HEK293 (cell line): ENCODE measurements at regions not wholly inside any gene's neighbourhood (a gene's known extent, or its start where the extent isn't known, plus 50 kb on each side); places are given as distances from the start of the nearest gene placed in this dataset.

Experiments used
- CTCF ChIA-PET: fragments of 350-600 bp; formaldehyde crosslinking; extraction: SDS; loops from one replicate; lab custom pipeline; 2021; ENCODE audit warnings: antibody characterized with exemption; lab: Yijun Ruan, JAX
- POLR2A ChIA-PET: fragments of 300-600 bp; formaldehyde crosslinking; extraction: SDS; loops from one replicate; lab custom pipeline; 2020; ENCODE audit warnings: antibody characterized with exemption, inconsistent platforms; lab: Yijun Ruan, JAX
- H3K27ac ChIP-seq: fragments of 200-500 bp; sonication (Bioruptor generic); 2 replicates; pipeline ENCODE4 v1.5.1; 2014; ENCODE audit warnings: low read depth, low read length, control low read depth, inconsistent platforms; ENCODE audit errors: extremely low read depth
- H3K36me3 ChIP-seq, 2 experiments: fragments of 200-500 bp in 1 of 2; sonication (Bioruptor generic) in 1 of 2; 1 replicate in 1 of 2; 2 replicates in 1 of 2; pipeline ENCODE4 v1.5.1; 2014 to 2017; ENCODE audit warnings: inconsistent platforms in 2 of 2, low read length in 2 of 2; ENCODE audit not compliant: control insufficient read depth in 2 of 2, insufficient read depth in 1 of 2
- H3K4me1 ChIP-seq: fragments of 200-500 bp; sonication (Bioruptor generic); 2 replicates; pipeline ENCODE4 v1.5.1; 2014; ENCODE audit warnings: mild to moderate bottlenecking, low read length, inconsistent platforms; ENCODE audit not compliant: control insufficient read depth, insufficient read depth
- H3K4me3 ChIP-seq: 2 replicates; pipeline ENCODE4 v1.5.1; 2011; ENCODE audit warnings: low read depth, mild to moderate bottlenecking, control low read depth, low read length, moderate library complexity
- H3K9me3 ChIP-seq: fragments of 200-500 bp; sonication (Bioruptor generic); 2 replicates; pipeline ENCODE4 v1.5.1; 2014; ENCODE audit warnings: low read depth, low read length, inconsistent platforms; ENCODE audit not compliant: control insufficient read depth, insufficient read depth
- GLIS1 ChIP-seq: fragments of 450-650 bp; formaldehyde crosslinking; IDR thresholded peaks from 2 replicates; pipeline ENCODE4 v1.5.1; 2016; ENCODE audit warnings: missing biosample characterization, missing genetic modification characterization
- KLF1 ChIP-seq: fragments of 450-650 bp; formaldehyde crosslinking; IDR thresholded peaks from 2 replicates; pipeline ENCODE4 v1.5.1; 2016; ENCODE audit warnings: missing biosample characterization, missing genetic modification characterization
- KLF17 ChIP-seq: fragments of 450-650 bp; formaldehyde crosslinking; IDR thresholded peaks from 2 replicates; pipeline ENCODE4 v1.5.1; 2016; ENCODE audit warnings: missing biosample characterization, missing genetic modification characterization
- PRDM10 ChIP-seq: fragments of 450-650 bp; formaldehyde crosslinking; IDR thresholded peaks from 2 replicates; pipeline ENCODE4 v1.5.1; 2016; ENCODE audit warnings: missing biosample characterization, missing genetic modification characterization
- PRDM4 ChIP-seq: fragments of 450-650 bp; formaldehyde crosslinking; IDR thresholded peaks from 2 replicates; pipeline ENCODE4 v1.5.1; 2017; ENCODE audit warnings: missing biosample characterization, missing genetic modification characterization
- SP7 ChIP-seq: fragments of 450-650 bp; formaldehyde crosslinking; IDR thresholded peaks from 2 replicates; pipeline ENCODE4 v1.5.1; 2016; ENCODE audit warnings: missing biosample characterization, missing genetic modification characterization
- ZBTB21 ChIP-seq: fragments of 450-650 bp; formaldehyde crosslinking; IDR thresholded peaks from 2 replicates; pipeline ENCODE4 v1.5.1; 2017; ENCODE audit warnings: missing biosample characterization, missing genetic modification characterization
- ZBTB48 ChIP-seq: fragments of 450-650 bp; formaldehyde crosslinking; IDR thresholded peaks from 2 replicates; pipeline ENCODE4 v1.5.1; 2016; ENCODE audit warnings: missing biosample characterization, missing genetic modification characterization
- ZFHX2 ChIP-seq: fragments of 450-650 bp; formaldehyde crosslinking; conservative IDR thresholded peaks from 2 replicates; pipeline ENCODE4 v1.5.1; 2016; ENCODE audit warnings: missing biosample characterization, missing genetic modification characterization
- ZIC2 ChIP-seq: fragments of 450-650 bp; formaldehyde crosslinking; IDR thresholded peaks from 2 replicates; pipeline ENCODE4 v1.5.1; 2016; ENCODE audit warnings: missing biosample characterization, missing genetic modification characterization
- ZNF10 ChIP-seq: fragments of 450-650 bp; formaldehyde crosslinking; IDR thresholded peaks from 2 replicates; pipeline ENCODE4 v1.5.1; 2017; ENCODE audit warnings: missing biosample characterization, missing genetic modification characterization
- ZNF214 ChIP-seq: fragments of 450-650 bp; formaldehyde crosslinking; IDR thresholded peaks from 2 replicates; pipeline ENCODE4 v1.5.1; 2017; ENCODE audit warnings: missing biosample characterization, mild to moderate bottlenecking, missing genetic modification characterization, borderline replicate concordance
- ZNF24 ChIP-seq: fragments of 450-650 bp; formaldehyde crosslinking; IDR thresholded peaks from 2 replicates; pipeline ENCODE4 v1.5.1; 2016; ENCODE audit warnings: missing biosample characterization, missing genetic modification characterization
- ZNF341 ChIP-seq: fragments of 450-650 bp; formaldehyde crosslinking; IDR thresholded peaks from 2 replicates; pipeline ENCODE4; 2016; ENCODE audit warnings: low read depth, missing biosample characterization, missing genetic modification characterization
- ZNF391 ChIP-seq: fragments of 450-650 bp; formaldehyde crosslinking; IDR thresholded peaks from 2 replicates; pipeline ENCODE4 v1.5.1; 2016; ENCODE audit warnings: low read depth, missing biosample characterization, missing genetic modification characterization, borderline replicate concordance
- ZNF473 ChIP-seq: fragments of 450-650 bp; formaldehyde crosslinking; IDR thresholded peaks from 2 replicates; pipeline ENCODE4 v1.5.1; 2017; ENCODE audit warnings: missing biosample characterization, missing genetic modification characterization
- ZNF610 ChIP-seq: fragments of 450-650 bp; formaldehyde crosslinking; IDR thresholded peaks from 2 replicates; pipeline ENCODE4 v1.5.1; 2016; ENCODE audit warnings: missing biosample characterization, missing genetic modification characterization, borderline replicate concordance
- ZNF623 ChIP-seq: fragments of 450-650 bp; formaldehyde crosslinking; IDR thresholded peaks from 2 replicates; pipeline ENCODE4 v1.5.1; 2016; ENCODE audit warnings: missing biosample characterization, missing genetic modification characterization
- ZNF777 ChIP-seq: fragments of 450-650 bp; formaldehyde crosslinking; IDR thresholded peaks from 2 replicates; pipeline ENCODE4 v1.5.1; 2017; ENCODE audit warnings: missing biosample characterization, missing genetic modification characterization, borderline replicate concordance
- ZNF792 ChIP-seq: fragments of 450-650 bp; formaldehyde crosslinking; IDR thresholded peaks from 2 replicates; pipeline ENCODE4 v1.5.1; 2016; ENCODE audit warnings: missing biosample characterization, missing genetic modification characterization
- TF ChIP-seq, protein P1 (sequence below): fragments of 450-650 bp; formaldehyde crosslinking; optimal IDR thresholded peaks from 2 replicates; pipeline ENCODE3; 2016; ENCODE audit warnings: missing biosample characterization, mild to moderate bottlenecking, missing genetic modification characterization
- TF ChIP-seq, protein P2 (sequence below): fragments of 450-650 bp; formaldehyde crosslinking; IDR thresholded peaks from 2 replicates; pipeline ENCODE4 v1.5.1; 2016; ENCODE audit warnings: missing biosample characterization, missing genetic modification characterization
- TF ChIP-seq, protein P3 (sequence below): fragments of 450-650 bp; formaldehyde crosslinking; conservative IDR thresholded peaks from 2 replicates; pipeline ENCODE4 v1.5.1; 2016; ENCODE audit warnings: low read depth, missing biosample characterization, missing genetic modification characterization

- no peak for TF ChIP-seq ZNF214 (tag by site-specific recombination)
- TF ChIP-seq ZNF623 = no peak
Measured at GRCh38 chr3:127034990-127035652, 52.2 kb downstream of the PLXNA1 start (continued).

DNA sequence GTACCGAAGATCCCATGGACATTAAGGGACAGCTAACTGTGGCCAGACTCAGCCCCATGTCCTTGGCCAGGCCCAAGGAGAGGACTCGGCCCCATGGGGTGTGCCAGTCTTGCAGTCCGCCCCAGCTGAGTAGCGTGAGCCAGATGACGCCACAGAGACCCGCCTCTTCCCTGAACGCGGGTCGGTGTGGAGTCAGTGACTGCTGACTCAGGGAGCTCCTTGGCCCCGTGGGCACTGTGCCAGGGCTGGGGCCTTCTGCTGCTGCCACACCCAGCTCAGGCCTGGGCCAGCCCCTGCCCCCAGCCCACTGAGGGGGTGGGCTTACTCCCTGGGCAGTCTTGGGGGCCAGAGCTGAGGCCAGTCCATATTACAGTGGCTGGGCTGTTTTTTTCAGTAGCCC is 52.8 kb downstream of the PLXNA1 start:
- H3K4me3 ChIP-seq = no peak overlapping the region
- ChIA-PET POLR2A (no interaction called here), CTCF (no interaction called here)
- no peak overlapping the region for H3K27ac ChIP-seq
- no peaks in the 10 kb centered on the region for H3K9me3 ChIP-seq
- H3K4me1 ChIP-seq = no peaks in the 10 kb centered on the region
- H3K36me3 ChIP-seq = peaks cover 0 to 35% of the 10 kb centered on the region in 2 experiments; a peak in 1 of 3 replicates
- TF ChIP-seq ZBTB48 (tag by site-specific recombination) (no peak), ZNF777 (tag by site-specific recombination) (no peak), ZIC2 (tag by site-specific recombination) (peak; percentile 18; the same call in 1 of the 2 replicates), KLF1 (tag by site-specific recombination) (peak; percentile 36; the same call in 1 of the 2 replicates), ZNF610 (no peak), ZNF10 (tag by site-specific recombination) (no peak), SP7 (tag by site-specific recombination) (peak; percentile 57), GLIS1 (tag by site-specific recombination) (peak; percentile 68), ZNF792 (no peak), ZNF391 (tag by site-specific recombination) (no peak), ZNF341 (no peak), ZNF473 (tag by site-specific recombination) (no peak), KLF17 (tag by site-specific recombination) (peak; percentile 63; the same call in 1 of the 2 replicates), ZNF24 (tag by site-specific recombination) (no peak), ZFHX2 (tag by site-specific recombination) (peak; percentile 27; the same call in 1 of the 2 replicates), ZBTB21 (peak; percentile 41; the same call in 1 of the 2 replicates), PRDM4 (tag by site-specific recombination) (no peak), PRDM10 (tag by site-specific recombination) (0 out of 2 replicates have a peak, but pooled peaks have one; percentile 16)
- TF ChIP-seq, protein P1, sequence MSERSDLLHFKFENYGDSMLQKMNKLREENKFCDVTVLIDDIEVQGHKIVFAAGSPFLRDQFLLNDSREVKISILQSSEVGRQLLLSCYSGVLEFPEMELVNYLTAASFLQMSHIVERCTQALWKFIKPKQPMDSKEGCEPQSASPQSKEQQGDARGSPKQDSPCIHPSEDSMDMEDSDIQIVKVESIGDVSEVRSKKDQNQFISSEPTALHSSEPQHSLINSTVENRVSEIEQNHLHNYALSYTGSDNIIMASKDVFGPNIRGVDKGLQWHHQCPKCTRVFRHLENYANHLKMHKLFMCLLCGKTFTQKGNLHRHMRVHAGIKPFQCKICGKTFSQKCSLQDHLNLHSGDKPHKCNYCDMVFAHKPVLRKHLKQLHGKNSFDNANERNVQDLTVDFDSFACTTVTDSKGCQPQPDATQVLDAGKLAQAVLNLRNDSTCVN (tag by site-specific recombination) = no peak
- TF ChIP-seq, protein P2, sequence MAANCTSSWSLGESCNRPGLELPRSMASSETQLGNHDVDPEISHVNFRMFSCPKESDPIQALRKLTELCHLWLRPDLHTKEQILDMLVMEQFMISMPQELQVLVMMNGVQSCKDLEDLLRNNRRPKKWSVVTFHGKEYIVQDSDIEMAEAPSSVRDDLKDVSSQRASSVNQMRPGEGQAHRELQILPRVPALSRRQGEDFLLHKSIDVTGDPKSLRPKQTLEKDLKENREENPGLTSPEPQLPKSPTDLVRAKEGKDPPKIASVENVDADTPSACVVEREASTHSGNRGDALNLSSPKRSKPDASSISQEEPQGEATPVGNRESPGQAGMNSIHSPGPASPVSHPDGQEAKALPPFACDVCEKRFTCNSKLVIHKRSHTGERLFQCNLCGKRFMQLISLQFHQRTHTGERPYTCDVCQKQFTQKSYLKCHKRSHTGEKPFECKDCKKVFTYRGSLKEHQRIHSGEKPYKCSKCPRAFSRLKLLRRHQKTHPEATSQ = no peak
- TF ChIP-seq, protein P3, sequence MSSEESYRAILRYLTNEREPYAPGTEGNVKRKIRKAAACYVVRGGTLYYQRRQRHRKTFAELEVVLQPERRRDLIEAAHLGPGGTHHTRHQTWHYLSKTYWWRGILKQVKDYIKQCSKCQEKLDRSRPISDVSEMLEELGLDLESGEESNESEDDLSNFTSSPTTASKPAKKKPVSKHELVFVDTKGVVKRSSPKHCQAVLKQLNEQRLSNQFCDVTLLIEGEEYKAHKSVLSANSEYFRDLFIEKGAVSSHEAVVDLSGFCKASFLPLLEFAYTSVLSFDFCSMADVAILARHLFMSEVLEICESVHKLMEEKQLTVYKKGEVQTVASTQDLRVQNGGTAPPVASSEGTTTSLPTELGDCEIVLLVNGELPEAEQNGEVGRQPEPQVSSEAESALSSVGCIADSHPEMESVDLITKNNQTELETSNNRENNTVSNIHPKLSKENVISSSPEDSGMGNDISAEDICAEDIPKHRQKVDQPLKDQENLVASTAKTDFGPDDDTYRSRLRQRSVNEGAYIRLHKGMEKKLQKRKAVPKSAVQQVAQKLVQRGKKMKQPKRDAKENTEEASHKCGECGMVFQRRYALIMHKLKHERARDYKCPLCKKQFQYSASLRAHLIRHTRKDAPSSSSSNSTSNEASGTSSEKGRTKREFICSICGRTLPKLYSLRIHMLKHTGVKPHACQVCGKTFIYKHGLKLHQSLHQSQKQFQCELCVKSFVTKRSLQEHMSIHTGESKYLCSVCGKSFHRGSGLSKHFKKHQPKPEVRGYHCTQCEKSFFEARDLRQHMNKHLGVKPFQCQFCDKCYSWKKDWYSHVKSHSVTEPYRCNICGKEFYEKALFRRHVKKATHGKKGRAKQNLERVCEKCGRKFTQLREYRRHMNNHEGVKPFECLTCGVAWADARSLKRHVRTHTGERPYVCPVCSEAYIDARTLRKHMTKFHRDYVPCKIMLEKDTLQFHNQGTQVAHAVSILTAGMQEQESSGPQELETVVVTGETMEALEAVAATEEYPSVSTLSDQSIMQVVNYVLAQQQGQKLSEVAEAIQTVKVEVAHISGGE (tag by site-specific recombination) = no peak
